Naive B cell (primary cell): ENCODE measurements at regions not wholly inside any gene's neighbourhood (a gene's known extent, or its start where the extent isn't known, plus 50 kb on each side); places are given as distances from the start of the nearest gene placed in this dataset.

Experiments used
- ATAC-seq, 2 donors: fragments of 150-1000 bp; cut with Tn5 transposase; 2 replicates each; pipeline ENCODE4 v1.10.0; 2021; ENCODE audit warnings: low read depth in 2 of 2, mild to moderate bottlenecking in 2 of 2, moderate library complexity in 2 of 2
- DNase-seq: peaks from one replicate; pipeline ENCODE4 v3.0.0; 2022
- H3K27ac Mint-ChIP-seq, 6 donors: one replicate each; pipeline ENCODE4 v1.8.0; 2020 to 2022; ENCODE audit warnings: mild to moderate bottlenecking in 6 of 6, mixed read lengths in 6 of 6, moderate library complexity in 5 of 6, inconsistent platforms in 2 of 6
- H3K27me3 Mint-ChIP-seq, 3 donors: one replicate each; pipeline ENCODE4 v1.8.0; 2021 to 2022; ENCODE audit warnings: mixed read lengths in 3 of 3, mild to moderate bottlenecking in 1 of 3
- H3K36me3 Mint-ChIP-seq, 2 donors: one replicate each; pipeline ENCODE4 v1.8.0; 2020 to 2022; ENCODE audit warnings: mixed read lengths in 2 of 2, inconsistent platforms in 1 of 2, mild to moderate bottlenecking in 1 of 2
- H3K4me1 Mint-ChIP-seq, 3 donors: one replicate each; pipeline ENCODE4 v1.8.0; 2020 to 2022; ENCODE audit warnings: mixed read lengths in 3 of 3, inconsistent platforms in 1 of 3, mild to moderate bottlenecking in 1 of 3, moderate library complexity in 1 of 3
- H3K4me3 Mint-ChIP-seq, 8 donors: one replicate each; pipeline ENCODE4 v1.8.0; 2020 to 2022; ENCODE audit warnings: mild to moderate bottlenecking in 8 of 8, mixed read lengths in 8 of 8, moderate library complexity in 8 of 8, inconsistent platforms in 2 of 8
- H3K9me3 Mint-ChIP-seq, 7 donors: one replicate each; pipeline ENCODE4 v1.8.0; 2020 to 2022; ENCODE audit warnings: mixed read lengths in 7 of 7, mild to moderate bottlenecking in 5 of 7, inconsistent platforms in 2 of 7, moderate library complexity in 1 of 7

GRCh38 chr15:77547801-77548588 lies 84.7 kb downstream of the LINGO1 start:
- Mint-ChIP-seq H3K4me3 (no peak overlapping the region), H3K9me3 (peaks cover 0 to 5% (median 2%) of the 10 kb centered on the region in 7 donors), H3K27ac (peak overlapping the region in 2 of 6 donors; percentile 32 to 87), H3K36me3 (no peaks in the 10 kb centered on the region), H3K27me3 (peaks cover 1 to 13% (median 8%) of the 10 kb centered on the region in 3 donors), H3K4me1 (peaks cover 5 to 21% (median 19%) of the 10 kb centered on the region in 3 donors)
- DNase-seq (no peak), ATAC-seq (no peak)

GRCh38 chr15:77546870-77547269 lies 85.8 kb downstream of the LINGO1 start:
- ATAC-seq (no peak), DNase-seq (no peak)
- Mint-ChIP-seq H3K4me1 (peaks cover 10 to 31% (median 26%) of the 10 kb centered on the region in 3 donors), H3K27me3 (peaks cover 0 to 13% (median 8%) of the 10 kb centered on the region in 3 donors), H3K36me3 (no peaks in the 10 kb centered on the region), H3K27ac (no peak overlapping the region), H3K9me3 (peaks cover 0 to 5% (median 2%) of the 10 kb centered on the region in 7 donors), H3K4me3 (no peak overlapping the region)

- H3K4me1 Mint-ChIP-seq: peaks cover 10 to 33% (median 26%) of the 10 kb centered on the region in 3 donors
- ATAC-seq: no peak
- peaks cover 0 to 13% (median 8%) of the 10 kb centered on the region in 3 donors for H3K27me3 Mint-ChIP-seq
- H3K4me3 Mint-ChIP-seq: peak overlapping the region in 1 of 8 donors; percentile 42
- H3K36me3 Mint-ChIP-seq: no peaks in the 10 kb centered on the region
- no peak overlapping the region for H3K27ac Mint-ChIP-seq
- peaks cover 0 to 5% (median 2%) of the 10 kb centered on the region in 7 donors for H3K9me3 Mint-ChIP-seq
- no peak for DNase-seq
These were observed 86.6 kb downstream of the LINGO1 start for GRCh38 chr15:77546050-77546501.

GRCh38 chr15:77545058-77545457 lies 87.7 kb downstream of the LINGO1 start:
- peaks cover 0 to 5% (median 2%) of the 10 kb centered on the region in 7 donors for H3K9me3 Mint-ChIP-seq
- H3K4me1 Mint-ChIP-seq: peaks cover 14 to 43% (median 34%) of the 10 kb centered on the region in 3 donors
- ATAC-seq: no peak
- peaks cover 0 to 13% (median 8%) of the 10 kb centered on the region in 3 donors for H3K27me3 Mint-ChIP-seq
- no peak for DNase-seq
- peak overlapping the region in 2 of 8 donors; percentile 10 to 64 for H3K4me3 Mint-ChIP-seq
- peak overlapping the region in 2 of 6 donors; percentile 15 to 79 for H3K27ac Mint-ChIP-seq
- no peaks in the 10 kb centered on the region for H3K36me3 Mint-ChIP-seq

- H3K4me3 Mint-ChIP-seq: peak overlapping the region in 6 of 8 donors; percentile 5 to 87 (median 74)
- peaks cover 0 to 5% (median 2%) of the 10 kb centered on the region in 7 donors for H3K9me3 Mint-ChIP-seq
- H3K4me1 Mint-ChIP-seq: peaks cover 18 to 52% (median 40%) of the 10 kb centered on the region in 3 donors
- DNase-seq: no peak
- peak overlapping the region in 1 of 6 donors; percentile 28 for H3K27ac Mint-ChIP-seq
- ATAC-seq: no peak
- H3K36me3 Mint-ChIP-seq: no peaks in the 10 kb centered on the region
- peaks cover 0 to 13% (median 8%) of the 10 kb centered on the region in 3 donors for H3K27me3 Mint-ChIP-seq
These were observed 88.5 kb downstream of the LINGO1 start for GRCh38 chr15:77544162-77544561.

- Mint-ChIP-seq H3K27me3 (peaks cover 0 to 13% (median 8%) of the 10 kb centered on the region in 3 donors), H3K27ac (peak overlapping the region in 4 of 6 donors; percentile 8 to 76 (median 46))
These were observed 89.4 kb downstream of the LINGO1 start for GRCh38 chr15:77543159-77543882.

GRCh38 chr15:77542491-77543001 lies 90.2 kb downstream of the LINGO1 start:
- DNase-seq (no peak), ATAC-seq (no peak)
- Mint-ChIP-seq H3K9me3 (peaks cover 0 to 5% (median 2%) of the 10 kb centered on the region in 7 donors), H3K4me3 (peak overlapping the region; percentile 42 to 87 (median 78)), H3K4me1 (peaks cover 30 to 61% (median 45%) of the 10 kb centered on the region in 3 donors), H3K36me3 (no peaks in the 10 kb centered on the region), H3K27me3 (peaks cover 0 to 13% (median 8%) of the 10 kb centered on the region in 3 donors), H3K27ac (peak overlapping the region in 3 of 6 donors; percentile 20 to 76 (median 34))

More at GRCh38 chr15:77543159-77543882, 89.4 kb downstream of the LINGO1 start:
- Mint-ChIP-seq H3K9me3 (peaks cover 0 to 5% (median 2%) of the 10 kb centered on the region in 7 donors), H3K4me3 (peak overlapping the region; percentile 68 to 91 (median 81)), H3K36me3 (no peaks in the 10 kb centered on the region), H3K4me1 (peaks cover 22 to 57% (median 40%) of the 10 kb centered on the region in 3 donors)
- ATAC-seq (peak; percentile 89 to 94), DNase-seq (peak; percentile 73)

GRCh38 chr15:77541421-77542181 lies 91.1 kb downstream of the LINGO1 start:
- DNase-seq (no peak), ATAC-seq (no peak)
- peaks cover 39 to 69% (median 54%) of the 10 kb centered on the region in 3 donors for H3K4me1 Mint-ChIP-seq
- H3K9me3 Mint-ChIP-seq: no peaks in the 10 kb centered on the region
- H3K4me3 Mint-ChIP-seq: peak overlapping the region in 6 of 8 donors; percentile 9 to 85 (median 47)
- H3K36me3 Mint-ChIP-seq: no peaks in the 10 kb centered on the region
- H3K27me3 Mint-ChIP-seq: peaks cover 0 to 13% (median 8%) of the 10 kb centered on the region in 3 donors
- H3K27ac Mint-ChIP-seq: peak overlapping the region in 3 of 6 donors; percentile 40 to 73 (median 71)

- Mint-ChIP-seq H3K27me3 (peaks cover 0 to 9% (median 5%) of the 10 kb centered on the region in 3 donors), H3K36me3 (no peaks in the 10 kb centered on the region), H3K27ac (peak overlapping the region in 1 of 6 donors; percentile 73), H3K4me1 (peaks cover 48 to 74% (median 65%) of the 10 kb centered on the region in 3 donors), H3K9me3 (no peaks in the 10 kb centered on the region), H3K4me3 (peak overlapping the region in 2 of 8 donors; percentile 61 to 71)
- DNase-seq (no peak), ATAC-seq (no peak)
These were observed 92.2 kb downstream of the LINGO1 start for GRCh38 chr15:77540312-77541060.

GRCh38 chr15:77538793-77539497 lies 93.8 kb downstream of the LINGO1 start:
- no peak for DNase-seq
- no peaks in the 10 kb centered on the region for H3K36me3 Mint-ChIP-seq
- H3K4me1 Mint-ChIP-seq: peaks cover 48 to 81% (median 70%) of the 10 kb centered on the region in 3 donors
- peak overlapping the region in 6 of 8 donors; percentile 58 to 92 (median 75) for H3K4me3 Mint-ChIP-seq
- peak overlapping the region in 2 of 6 donors; percentile 77 to 78 for H3K27ac Mint-ChIP-seq
- no peaks in the 10 kb centered on the region for H3K27me3 Mint-ChIP-seq
- ATAC-seq: no peak
- H3K9me3 Mint-ChIP-seq: no peaks in the 10 kb centered on the region

- H3K9me3 Mint-ChIP-seq: no peaks in the 10 kb centered on the region
- peaks cover 48 to 76% (median 63%) of the 10 kb centered on the region in 3 donors for H3K4me1 Mint-ChIP-seq
These were observed 94.7 kb downstream of the LINGO1 start for GRCh38 chr15:77538027-77538451.

More at GRCh38 chr15:77538027-77538451, 94.7 kb downstream of the LINGO1 start:
- H3K27ac Mint-ChIP-seq: peak overlapping the region; percentile 50 to 93 (median 82)
- DNase-seq: peak; percentile 57
- peak overlapping the region; percentile 63 to 92 (median 79) for H3K4me3 Mint-ChIP-seq
- peak; percentile 93 for ATAC-seq
- no peaks in the 10 kb centered on the region for H3K36me3 Mint-ChIP-seq
- no peaks in the 10 kb centered on the region for H3K27me3 Mint-ChIP-seq
